Renal pelvis (tissue), 1 donor: ENCODE measurements at regions not wholly inside any gene's neighbourhood (a gene's known extent, or its start where the extent isn't known, plus 50 kb on each side); places are given as distances from the start of the nearest gene placed in this dataset.

Source experiments
- DNase-seq: peaks from one replicate; pipeline ENCODE4 v3.0.0-alpha.2; 2013

DNA sequence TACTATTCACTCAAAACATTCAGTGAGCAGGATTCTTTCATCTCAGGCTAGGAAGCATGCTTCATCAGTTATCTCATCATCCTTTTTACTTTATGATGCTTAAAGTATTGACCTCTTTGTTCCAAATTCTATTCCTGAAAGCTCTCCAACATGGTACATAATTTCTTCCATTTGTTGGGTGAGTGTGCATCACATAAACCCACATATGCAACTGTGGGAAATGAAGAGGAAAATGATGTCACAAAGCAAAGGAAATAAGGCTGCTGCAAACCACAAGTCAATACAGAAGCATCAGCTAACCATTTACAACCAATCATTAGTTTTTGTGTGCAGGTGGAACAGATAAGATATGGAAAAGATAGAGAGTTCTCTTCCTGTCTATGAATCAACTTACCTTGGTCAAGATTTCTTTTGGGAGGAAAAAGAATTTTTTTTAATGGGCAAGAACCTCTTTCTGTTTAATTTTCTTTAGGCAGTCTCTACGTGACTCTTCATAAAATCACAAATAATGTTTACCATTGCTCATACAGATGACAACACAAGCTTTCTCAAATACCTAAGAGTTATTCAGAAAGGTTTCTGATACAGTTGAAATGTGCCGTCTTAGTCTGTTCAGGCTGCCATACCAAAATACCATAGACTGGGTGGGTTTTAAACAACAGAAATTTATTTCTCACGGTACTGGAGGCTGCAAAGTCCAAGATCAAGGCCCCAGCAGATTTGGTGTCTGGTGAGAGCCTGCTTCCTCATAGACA is 259.9 kb downstream of the ADGRG6 start:
- no peak for DNase-seq

GRCh38 chr6:142562865-142563264 is 261.1 kb downstream of the ADGRG6 start:
- no peak for DNase-seq

DNA sequence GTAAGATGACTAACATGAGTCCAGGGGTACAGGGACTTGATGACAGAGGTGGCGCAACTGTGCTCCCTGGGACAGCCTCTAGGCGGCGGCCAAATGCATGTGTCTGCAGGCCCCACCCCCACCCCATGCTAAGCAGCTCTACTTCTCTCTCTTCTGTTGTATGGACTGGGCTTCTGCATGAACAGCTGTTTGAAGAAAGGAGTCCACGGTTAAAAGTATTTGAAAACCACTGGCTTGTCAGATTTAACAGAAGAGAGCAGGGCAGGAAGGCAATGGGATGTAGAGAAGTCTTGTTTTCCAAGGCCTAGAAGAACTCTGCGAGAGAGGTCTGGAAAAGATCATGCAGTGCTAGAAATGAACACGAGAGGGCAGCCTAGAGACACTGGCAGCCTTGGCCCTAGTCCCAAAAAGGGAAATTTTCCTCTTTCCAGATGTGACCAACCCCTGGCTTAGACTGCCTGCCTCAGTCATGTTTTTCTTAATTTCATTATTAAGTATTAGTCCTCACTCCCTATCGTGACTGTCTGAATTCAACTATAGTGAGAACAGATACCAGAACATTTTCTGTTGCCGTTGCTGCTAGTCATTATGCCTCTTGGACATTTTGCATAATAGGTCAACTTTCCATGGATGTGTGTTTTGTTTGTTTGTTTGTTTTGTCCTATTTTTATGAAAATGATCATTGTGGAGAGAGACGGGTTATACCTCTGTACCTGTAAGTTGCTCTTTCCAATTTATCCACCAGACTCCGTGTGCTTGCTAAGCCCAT is 265.0 kb downstream of the ADGRG6 start:
- peak; percentile 48 for DNase-seq

DNA sequence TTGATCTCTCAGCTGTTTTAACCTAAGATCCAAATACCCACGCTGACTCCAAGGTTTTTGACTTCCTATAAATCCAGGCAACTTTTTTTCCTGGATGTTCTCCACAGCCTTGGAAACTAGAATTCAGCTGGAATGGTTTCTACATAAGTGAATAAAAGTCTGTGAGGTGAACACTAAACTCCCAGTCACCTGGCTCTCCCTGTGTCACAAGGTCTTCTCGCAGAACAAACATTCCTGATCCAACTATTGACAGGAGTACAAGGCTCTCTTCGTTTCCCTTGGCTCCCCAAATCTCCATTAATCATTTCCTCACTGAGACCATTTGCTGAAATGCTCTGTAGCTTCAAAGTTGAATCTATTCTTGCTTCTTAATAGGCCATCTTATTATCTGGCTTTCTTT is 265.7 kb downstream of the ADGRG6 start:
- DNase-seq: no peak

GRCh38 chr6:142568857-142569597 is 267.2 kb downstream of the ADGRG6 start:
- peak; percentile 15 for DNase-seq

DNA sequence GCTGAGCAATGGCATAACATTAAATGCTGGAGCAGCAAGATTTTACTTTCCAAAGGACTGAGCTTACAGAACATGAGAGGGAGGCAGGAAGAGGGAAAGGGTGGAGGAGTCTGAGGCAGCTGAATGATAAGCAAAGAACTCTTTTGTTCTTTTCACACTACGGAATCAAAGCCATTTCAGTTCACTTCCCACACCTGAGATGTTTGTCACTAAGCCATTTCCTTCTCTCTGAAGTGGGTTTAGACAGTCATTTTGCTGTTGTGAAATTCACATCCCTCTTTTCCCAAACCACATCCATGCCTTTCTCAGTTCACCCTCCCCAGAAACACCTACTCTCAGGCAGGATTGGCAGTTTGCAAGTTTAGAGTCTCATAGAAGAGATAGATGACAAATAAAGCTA is 267.9 kb downstream of the ADGRG6 start:
- no peak for DNase-seq

DNA sequence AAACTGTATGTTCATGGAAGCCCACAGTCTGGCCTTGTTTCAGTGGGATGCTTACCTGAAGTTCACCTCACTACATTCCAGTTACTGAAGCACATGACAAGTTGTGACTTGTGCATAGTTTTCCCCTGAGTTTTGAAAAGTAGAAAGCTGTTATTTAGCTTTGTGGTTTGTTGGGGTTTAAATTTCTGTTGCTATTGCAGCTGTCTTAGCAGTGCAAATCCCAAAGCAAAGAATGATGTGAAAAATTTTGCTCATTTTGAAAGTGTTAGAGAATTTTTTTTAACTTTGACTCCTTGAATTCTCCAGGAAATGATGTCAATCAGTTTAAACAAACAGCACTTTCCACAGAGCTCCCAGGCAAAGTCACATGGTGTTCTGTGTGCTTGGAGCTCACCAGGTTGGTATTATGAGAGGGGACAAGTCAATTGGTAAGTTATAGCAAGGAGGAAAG is 268.4 kb downstream of the ADGRG6 start:
- no peak for DNase-seq

DNA sequence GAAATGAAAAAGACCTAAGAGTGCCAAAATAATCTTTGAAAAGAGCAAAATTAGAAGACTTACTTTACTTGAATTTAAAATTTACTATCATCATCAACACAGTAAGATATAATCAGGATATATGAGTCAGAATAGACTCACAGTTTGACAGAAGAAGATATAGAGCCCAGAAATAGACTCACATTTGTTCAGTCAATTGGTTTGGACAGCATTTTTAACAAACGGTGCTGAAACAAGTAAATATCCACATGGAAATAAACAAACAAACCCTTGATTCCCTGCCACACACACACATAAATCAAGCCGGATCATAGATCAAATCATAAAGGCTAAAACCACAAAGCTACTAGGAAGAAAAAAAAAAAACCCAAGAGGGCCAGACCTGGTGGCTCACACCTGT is 291.1 kb downstream of the ADGRG6 start:
- no peak for DNase-seq

DNA sequence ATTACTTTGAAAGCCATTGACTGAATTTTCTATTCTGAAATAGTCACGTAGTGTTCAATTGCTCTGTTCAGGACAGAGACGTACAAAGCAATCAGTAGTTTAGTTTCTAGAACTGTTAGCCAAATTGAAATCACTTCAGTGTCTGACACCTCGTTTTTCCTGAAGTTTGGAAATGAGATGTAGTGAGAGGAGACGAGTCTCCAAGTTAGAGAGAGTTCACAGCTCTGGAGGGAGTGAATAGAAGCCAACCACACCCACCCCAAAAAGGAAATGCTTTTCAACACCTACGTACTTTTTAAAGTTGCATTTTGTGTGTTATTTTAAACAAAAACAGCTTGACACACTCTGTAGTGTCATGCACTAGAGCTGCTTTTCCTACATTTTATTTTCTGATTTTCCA is 296.0 kb downstream of the ADGRG6 start:
- DNase-seq: no peak

DNA sequence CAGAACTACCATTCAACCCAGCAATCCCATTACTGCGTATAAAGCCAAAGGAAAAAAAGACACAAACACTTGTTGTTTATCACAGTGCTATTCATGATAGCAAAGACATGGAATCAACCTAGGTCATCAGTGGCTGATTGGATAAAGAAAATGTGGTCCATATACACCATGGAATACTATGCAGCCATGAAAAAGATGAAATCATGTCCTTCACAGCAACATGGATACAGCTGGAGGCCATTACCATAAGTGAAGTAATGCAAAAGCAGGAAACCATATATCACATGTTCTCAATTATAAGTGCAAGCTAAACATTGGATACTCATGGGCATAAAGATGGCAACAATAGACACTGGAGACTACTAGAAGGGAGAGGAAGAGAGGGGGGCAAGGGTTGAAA is 299.6 kb downstream of the ADGRG6 start:
- DNase-seq: no peak

DNA sequence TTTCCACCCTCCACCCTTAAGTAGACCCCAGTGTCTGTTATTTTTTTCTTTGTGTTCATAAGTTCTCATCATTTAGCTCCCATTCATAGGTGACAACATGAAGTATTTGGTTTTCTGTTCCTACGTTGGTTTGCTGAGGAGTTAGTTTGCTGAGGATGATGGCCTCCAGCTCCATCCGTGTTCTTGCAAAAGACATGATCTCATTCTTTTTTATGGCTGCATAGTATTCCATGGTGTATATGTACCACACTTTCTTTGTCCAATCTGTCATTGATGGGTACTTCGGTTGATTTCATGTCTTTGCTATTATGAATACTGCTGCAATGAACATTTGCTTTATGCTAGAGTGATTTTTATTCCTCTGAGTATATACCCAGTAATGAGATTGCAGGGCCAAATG is 301.2 kb downstream of the ADGRG6 start:
- no peak for DNase-seq

DNA sequence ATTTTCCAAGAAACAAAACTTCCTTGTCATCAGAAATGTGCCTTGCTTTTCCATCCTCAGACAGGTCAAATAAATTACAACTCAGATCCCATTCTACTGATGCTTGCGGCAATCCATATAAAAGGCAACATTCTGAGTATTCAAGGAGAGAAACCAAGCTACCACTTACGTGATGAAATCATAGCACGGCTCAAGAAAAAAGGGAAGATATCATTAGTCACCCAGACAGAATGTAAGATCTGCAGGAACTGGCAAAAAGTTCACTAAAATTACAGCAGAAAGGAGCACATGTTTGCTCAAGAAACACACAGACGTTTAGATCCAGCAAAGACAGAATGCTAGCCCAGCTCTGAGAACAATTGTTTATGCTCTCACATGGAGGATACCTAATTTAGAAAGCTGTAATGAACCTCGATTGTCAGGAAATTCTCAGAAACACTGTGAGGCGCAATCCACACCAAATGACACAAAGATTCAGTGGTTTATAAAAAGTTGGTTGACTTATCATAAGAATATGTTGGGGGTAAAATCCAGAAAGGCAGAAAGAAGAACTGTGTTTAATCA is 304.2 kb downstream of the ADGRG6 start:
- no peak for DNase-seq

- no peak for DNase-seq
These were observed 311.1 kb downstream of the ADGRG6 start for GRCh38 chr6:142612956-142613355.

DNA sequence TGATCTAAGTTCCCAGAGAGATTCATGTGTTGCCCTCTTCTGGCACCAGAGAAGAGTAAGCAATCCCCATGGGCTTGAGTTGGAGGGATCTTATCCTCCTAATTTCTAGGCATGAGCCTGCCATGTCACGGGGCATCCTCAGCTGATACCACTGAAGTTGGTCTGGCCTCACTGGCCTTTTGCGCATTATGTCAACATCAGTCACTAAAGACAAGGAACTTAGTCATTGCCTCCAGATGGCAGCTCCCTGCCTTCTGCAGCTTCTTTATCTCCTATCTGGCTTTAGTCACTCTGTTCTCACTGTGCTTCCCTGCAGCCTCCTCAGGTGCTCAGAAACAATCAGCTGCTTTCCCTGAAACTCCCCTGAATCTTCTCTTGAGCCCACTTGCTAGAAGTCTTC is 312.2 kb downstream of the ADGRG6 start:
- no peak for DNase-seq

DNA sequence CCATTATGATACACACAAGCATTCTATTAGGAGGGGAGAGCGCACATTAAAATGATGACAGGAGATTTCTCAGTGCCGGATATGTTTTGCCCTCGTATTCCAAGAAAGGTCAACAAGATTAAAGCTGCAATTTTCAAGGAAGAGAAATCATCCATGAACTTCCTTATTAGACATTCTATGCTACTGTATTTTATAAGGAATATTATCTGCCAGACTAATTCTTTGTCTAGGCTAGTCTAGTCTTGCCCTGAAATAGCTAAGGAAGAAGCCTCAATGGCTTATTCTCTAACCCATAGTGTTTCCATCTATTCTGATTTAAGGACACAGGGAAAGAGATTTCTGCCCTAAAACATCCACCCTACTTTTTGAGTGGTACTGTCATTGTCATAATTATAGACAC is 315.4 kb downstream of the ADGRG6 start:
- no peak for DNase-seq

DNA sequence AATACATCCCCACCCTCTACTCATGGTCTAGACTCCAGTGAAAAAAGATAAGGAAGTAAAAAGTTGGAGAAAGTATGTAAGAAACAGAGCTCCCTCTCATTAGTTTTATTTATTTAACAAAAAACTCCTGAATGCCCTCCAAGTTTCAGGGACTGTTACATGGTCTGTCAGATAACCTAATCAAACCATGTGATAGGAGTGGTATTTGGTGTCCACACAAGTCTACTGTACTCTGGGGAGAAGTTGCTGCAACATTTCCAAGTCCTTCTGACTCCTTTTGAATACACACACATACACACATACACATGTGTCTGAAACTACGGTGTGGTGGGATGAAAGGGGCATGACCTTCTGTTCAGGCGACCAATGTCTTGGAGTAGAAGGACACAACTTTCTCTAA is 320.0 kb downstream of the ADGRG6 start:
- DNase-seq: no peak

GRCh38 chr6:142624978-142625715 is 319.8 kb downstream of the HIVEP2 start:
- no peak for DNase-seq

DNA sequence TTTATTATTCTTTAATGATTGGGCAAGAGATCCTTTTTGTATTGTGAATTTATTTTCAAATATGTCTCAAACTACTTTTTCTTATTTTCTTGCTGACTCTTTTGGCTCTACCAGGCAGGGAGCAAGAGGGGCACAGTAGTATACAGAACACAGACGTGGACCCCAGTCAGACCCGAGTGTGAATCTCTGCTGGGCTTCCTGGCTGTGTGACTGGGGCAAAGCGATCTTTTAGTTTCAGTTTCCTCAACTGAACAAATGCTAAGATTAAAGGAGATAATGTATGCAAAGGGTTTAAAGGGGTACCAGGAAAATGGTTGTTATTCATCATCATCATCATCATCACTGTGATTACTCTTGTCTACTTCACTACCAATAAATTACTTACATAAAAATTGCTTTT is 317.5 kb downstream of the HIVEP2 start:
- no peak for DNase-seq

DNA sequence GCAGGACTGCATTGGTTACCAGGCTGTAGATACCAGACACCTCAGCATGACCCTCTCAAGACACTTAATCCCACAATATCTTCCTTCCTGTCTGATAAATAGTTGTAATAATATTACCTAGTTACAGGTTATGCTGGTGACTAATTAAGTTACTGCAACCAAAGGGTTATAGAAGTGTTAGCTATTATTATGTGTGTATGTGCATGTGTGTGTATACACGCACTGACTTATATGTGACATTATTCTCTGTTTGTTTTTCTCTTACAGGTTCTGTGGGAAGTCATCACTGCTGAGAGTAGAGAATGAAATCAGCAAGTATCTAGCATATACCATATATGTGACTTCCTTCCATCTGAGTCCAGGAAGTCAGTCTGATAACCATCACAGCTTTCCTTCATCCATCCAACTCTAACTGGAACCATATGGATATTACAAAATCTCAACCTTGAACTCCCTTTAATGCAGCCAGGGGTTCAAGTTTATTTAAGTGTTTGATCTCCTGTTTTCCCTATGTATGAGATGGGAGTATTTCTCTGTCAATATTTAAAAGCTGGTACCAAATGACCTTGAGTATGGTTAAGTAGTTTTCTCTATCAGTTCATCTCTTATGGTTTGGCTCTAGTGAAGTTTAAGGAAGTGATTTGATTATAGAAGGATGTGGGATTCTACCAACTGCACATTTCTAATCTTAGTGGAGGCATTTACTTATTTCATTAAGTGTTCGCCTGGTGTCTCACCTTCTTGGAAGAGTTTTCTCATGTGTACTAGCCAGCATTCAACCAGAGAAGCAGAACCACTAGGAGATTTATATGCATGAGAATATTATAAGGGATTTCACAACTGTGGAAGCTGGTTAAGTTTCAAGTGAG is 313.2 kb downstream of the HIVEP2 start:
- DNase-seq: no peak

- no peak for DNase-seq
These were observed 311.7 kb downstream of the HIVEP2 start for GRCh38 chr6:142633317-142633716.

DNA sequence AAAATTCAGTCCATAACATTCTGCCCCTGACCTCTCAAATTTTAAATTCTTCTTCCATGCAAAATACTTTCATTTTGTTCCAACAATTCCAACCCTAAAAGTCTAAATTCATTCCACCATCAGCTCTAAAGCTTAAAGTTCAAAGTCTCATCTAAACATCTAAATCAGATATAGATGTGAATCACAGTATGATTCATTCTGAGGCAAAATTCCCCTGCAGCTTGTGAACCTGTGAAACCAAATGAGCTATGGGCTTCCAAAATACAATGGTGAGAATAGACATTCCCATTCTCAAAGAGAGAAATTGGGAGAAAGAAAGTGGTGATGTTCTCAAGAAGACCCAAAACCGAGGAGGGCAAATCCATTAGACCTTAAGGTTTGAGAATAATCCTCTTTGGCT is 309.8 kb downstream of the HIVEP2 start:
- DNase-seq: no peak
